Endothelial cell of umbilical vein (primary cell): ENCODE measurements at regions not wholly inside any gene's neighbourhood (a gene's known extent, or its start where the extent isn't known, plus 50 kb on each side); places are given as distances from the start of the nearest gene placed in this dataset.

Experiments
- BruUV-seq: library from RNA; stranded (reverse); fragments of 400-500 nt; replicated peaks from 2 replicates; lab custom pipeline; 2021; lab: Mats Ljungman, UMichigan
- CTCF ChIA-PET: fragments of 300-600, 350-600 bp; sonication (Branson Sonifier 250); formaldehyde crosslinking; loops from one replicate; lab custom pipeline; 2021; ENCODE audit warnings: antibody characterized with exemption, inconsistent platforms; lab: Charles Lee
- POLR2A ChIA-PET: fragments of 300-600, 350-600 bp; sonication (Branson Sonifier 250); formaldehyde crosslinking; loops from one replicate; lab custom pipeline; 2021; ENCODE audit warnings: antibody characterized with exemption, inconsistent platforms; lab: Charles Lee
- DNase-seq: peaks from one replicate; pipeline ENCODE4 v3.0.0-alpha.2; 2011; ENCODE audit warnings: low read depth, low spot score
- FAIRE-seq: peaks from 2 replicates; lab custom pipeline; 2011; peaks lifted over from hg19 to GRCh38; lab: Jason Lieb, UNC
- H2AFZ ChIP-seq: 2 replicates; pipeline ENCODE4 v1.6.0; 2012; ENCODE audit warnings: low read depth, low read length, control low read depth, inconsistent platforms
- H3K27ac ChIP-seq: 2 replicates; pipeline ENCODE4 v1.5.1; 2011; ENCODE audit warnings: low read depth, mild to moderate bottlenecking, control low read depth, low read length, moderate library complexity; ENCODE audit not compliant: insufficient read depth
- H3K27me3 ChIP-seq, 2 experiments: 2 replicates each; pipeline versions ENCODE4 v1.6.0 to v1.6.1; 2011; ENCODE audit warnings: low read length in 2 of 2, mixed read lengths in 1 of 2; ENCODE audit not compliant: control insufficient read depth in 2 of 2, insufficient read depth in 2 of 2
- H3K36me3 ChIP-seq, 2 experiments: 2 replicates in 1 of 2; 3 replicates in 1 of 2; pipeline ENCODE4 v1.5.1; 2011; ENCODE audit warnings: low read length in 2 of 2, mild to moderate bottlenecking in 1 of 2, moderate library complexity in 1 of 2; ENCODE audit not compliant: control insufficient read depth in 2 of 2, insufficient read depth in 2 of 2; ENCODE audit errors: extremely low read depth in 1 of 2
- H3K4me1 ChIP-seq: 3 replicates; pipeline ENCODE4 v1.5.1; 2011; ENCODE audit warnings: mild to moderate bottlenecking, low read length; ENCODE audit not compliant: control insufficient read depth, insufficient read depth; ENCODE audit errors: extremely low read depth
- H3K4me2 ChIP-seq: 2 replicates; pipeline ENCODE4 v1.6.1; 2011; ENCODE audit warnings: low read length, control low read depth, mixed read lengths; ENCODE audit not compliant: insufficient read depth
- H3K4me3 ChIP-seq, 3 experiments: fragments of 200-600 bp in 1 of 3; sonication (generic), shearing (Covaris generic) in 1 of 3; replicated peaks in 1 of 3; 2 replicates each; pipeline ENCODE4 v1.5.1; 2011 to 2016; ENCODE audit warnings: control low read depth in 3 of 3, low read length in 3 of 3, mild to moderate bottlenecking in 2 of 3, inconsistent platforms in 1 of 3, low read depth in 1 of 3, moderate library complexity in 1 of 3; ENCODE audit not compliant: insufficient read depth in 1 of 3
- H3K79me2 ChIP-seq: 2 replicates; pipeline ENCODE4 v1.6.0; 2012; ENCODE audit warnings: low read length, inconsistent platforms; ENCODE audit not compliant: control insufficient read depth, insufficient read depth
- H3K9ac ChIP-seq: replicated peaks from 2 replicates; pipeline ENCODE3; 2011; ENCODE audit warnings: low read length, control low read depth; ENCODE audit not compliant: insufficient read depth; ENCODE audit errors: extremely low read depth
- H3K9me1 ChIP-seq: replicated peaks from 3 replicates; pipeline ENCODE4 v1.6.0; 2011; ENCODE audit warnings: mild to moderate bottlenecking, low read length; ENCODE audit not compliant: control insufficient read depth, insufficient read depth; ENCODE audit errors: extremely low read depth
- H3K9me3 ChIP-seq: replicated peaks from 2 replicates; pipeline ENCODE4 v1.5.1; 2012; ENCODE audit warnings: low read length, inconsistent platforms; ENCODE audit not compliant: control insufficient read depth, insufficient read depth
- H4K20me1 ChIP-seq: replicated peaks from 2 replicates; pipeline ENCODE3; 2011; ENCODE audit warnings: mild to moderate bottlenecking, low read length; ENCODE audit not compliant: control insufficient read depth, insufficient read depth; ENCODE audit errors: extremely low read depth
- EZH2 ChIP-seq: IDR thresholded peaks from 2 replicates; pipeline ENCODE4 v1.6.1; 2012; ENCODE audit warnings: borderline replicate concordance, low read depth, mild to moderate bottlenecking, moderate library complexity, low read length, inconsistent platforms; ENCODE audit not compliant: severe bottlenecking
- FOS ChIP-seq: IDR thresholded peaks from 2 replicates; pipeline ENCODE4 v1.6.1; 2011; ENCODE audit warnings: mild to moderate bottlenecking, low read length, moderate library complexity, borderline replicate concordance; ENCODE audit not compliant: insufficient read depth
- GATA2 ChIP-seq: IDR thresholded peaks from 2 replicates; pipeline ENCODE4 v1.7.0; 2011; ENCODE audit warnings: low read depth, mild to moderate bottlenecking, moderate library complexity, mixed read lengths, low read length; ENCODE audit not compliant: insufficient read length, insufficient read depth
- JUN ChIP-seq: IDR thresholded peaks from 2 replicates; pipeline ENCODE4 v1.6.1; 2011; ENCODE audit warnings: borderline replicate concordance, low read depth; ENCODE audit not compliant: insufficient read length, insufficient read depth
- MYC ChIP-seq: IDR thresholded peaks from one replicate; pipeline ENCODE4 v1.6.1; 2011; ENCODE audit warnings: mild to moderate bottlenecking, low read depth, low read length
- POLR2A ChIP-seq: IDR thresholded peaks from 2 replicates; pipeline ENCODE4 v1.6.1; 2012; ENCODE audit warnings: low read depth, mild to moderate bottlenecking, control low read depth, low read length
- POLR2AphosphoS5 ChIP-seq: IDR thresholded peaks from 2 replicates; pipeline ENCODE4 v1.6.1; 2012; ENCODE audit warnings: low read depth, mild to moderate bottlenecking, control low read depth, low read length, moderate library complexity; ENCODE audit not compliant: insufficient read depth
- dilution Hi-C: fragments of 300-500 bp; cut with MboI; formaldehyde crosslinking; loops from one replicate; pipeline ENCODE4 v1.15.0; 2019; ENCODE audit warnings: low sequenced_read_pairs; ENCODE audit not compliant: extremely low pct_ligation_motif_present
- intact Hi-C: fragments of 100-400 bp; cut with micrococcal nuclease; formaldehyde crosslinking; loops from one replicate; pipeline ENCODE4 v1.10.0; 2022
- TF ChIP-seq, protein P1 (sequence below): IDR thresholded peaks from 2 replicates; pipeline ENCODE4 v1.6.1; 2011; ENCODE audit not compliant: insufficient read depth, insufficient read length
- TF ChIP-seq, protein P2 (sequence below), 2 donors: IDR thresholded peaks; 1 replicate in 1 of 2; 2 replicates in 1 of 2; pipeline ENCODE4 v1.5.1; 2011; ENCODE audit warnings: low read length in 2 of 2, mild to moderate bottlenecking in 2 of 2, moderate library complexity in 2 of 2, control low read depth in 1 of 2, inconsistent platforms in 1 of 2, low read depth in 1 of 2; ENCODE audit not compliant: insufficient read depth in 1 of 2; ENCODE audit errors: extremely low read depth in 1 of 2

DNA sequence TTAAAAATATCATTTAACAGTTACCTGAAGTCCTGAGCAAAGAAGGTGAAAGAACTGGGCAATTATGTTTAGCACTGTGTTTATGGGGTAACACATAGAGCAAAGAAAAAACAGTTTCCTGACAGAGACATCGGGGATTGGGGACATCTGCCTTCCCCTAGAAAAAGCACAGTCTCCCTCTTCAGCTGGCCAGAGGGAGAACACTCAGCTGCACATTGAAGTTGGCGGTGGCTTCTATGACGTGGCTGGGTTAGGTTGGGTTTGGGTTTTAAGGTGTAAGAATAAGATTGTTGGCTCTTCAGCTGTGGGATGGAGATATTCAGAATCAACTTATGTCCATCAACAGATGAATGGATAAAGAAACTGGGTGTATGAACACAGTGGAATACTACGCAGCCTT, 124.0 kb upstream of the DTNBP1 start:
- Histone ChIP-seq H3K4me3 (no peak overlapping the region), H3K36me3 (no peaks in the 10 kb centered on the region), H4K20me1 (no peaks in the 10 kb centered on the region), H3K9me3 (no peaks in the 10 kb centered on the region), H3K4me1 (no peaks in the 10 kb centered on the region), H2AFZ (no peak overlapping the region), H3K9me1 (no peaks in the 10 kb centered on the region), H3K27ac (no peak overlapping the region), H3K4me2 (no peak overlapping the region), H3K79me2 (no peaks in the 10 kb centered on the region), H3K9ac (no peak overlapping the region), H3K27me3 (no peaks in the 10 kb centered on the region)
- ChIA-PET CTCF (no interaction called here), POLR2A (no interaction called here)
- BruUV-seq, result no TSS peak
- TF ChIP-seq GATA2 (no peak), JUN (no peak)
- intact Hi-C loops (no loop called here), dilution Hi-C loops (no loop called here)
- no peak for DNase-seq
- FAIRE-seq, result no peak

DNA sequence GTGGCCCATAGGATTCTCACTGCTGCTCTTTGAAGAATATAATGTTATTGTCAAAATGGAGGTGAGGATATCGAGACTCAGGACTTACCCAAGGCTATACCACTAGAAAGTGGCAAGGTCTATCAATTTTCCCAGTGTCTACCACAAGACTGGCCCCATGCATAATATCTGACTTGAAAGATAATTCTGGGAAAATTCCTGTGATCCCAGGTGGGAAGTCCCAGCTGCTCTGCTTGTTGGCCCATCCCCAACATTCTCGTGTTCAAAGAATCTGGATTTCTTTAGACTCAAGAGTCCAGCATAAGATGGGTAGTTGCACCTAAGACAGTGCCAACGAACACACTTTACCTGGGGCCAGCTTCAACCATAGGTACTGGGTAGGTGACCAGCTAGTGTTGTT, 120.7 kb upstream of the DTNBP1 start:
- H3K4me1 ChIP-seq, result no peaks in the 10 kb centered on the region
- no peak overlapping the region for H3K9ac ChIP-seq
- H3K4me2 ChIP-seq, result no peak overlapping the region
- no peaks in the 10 kb centered on the region for H4K20me1 ChIP-seq
- H3K27ac ChIP-seq, result no peak overlapping the region
- H2AFZ ChIP-seq, result no peak overlapping the region
- intact Hi-C loops (no loop called here), dilution Hi-C loops (no loop called here)
- CTCF ChIA-PET, result no interaction called here
- H3K9me3 ChIP-seq, result no peaks in the 10 kb centered on the region
- TF ChIP-seq POLR2AphosphoS5 (no peak), FOS (no peak), JUN (no peak), GATA2 (no peak), MYC (no peak), POLR2A (no peak), EZH2 (no peak)
- TF ChIP-seq, protein P1, sequence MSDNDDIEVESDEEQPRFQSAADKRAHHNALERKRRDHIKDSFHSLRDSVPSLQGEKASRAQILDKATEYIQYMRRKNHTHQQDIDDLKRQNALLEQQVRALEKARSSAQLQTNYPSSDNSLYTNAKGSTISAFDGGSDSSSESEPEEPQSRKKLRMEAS, result no peak
- TF ChIP-seq, protein P2, sequence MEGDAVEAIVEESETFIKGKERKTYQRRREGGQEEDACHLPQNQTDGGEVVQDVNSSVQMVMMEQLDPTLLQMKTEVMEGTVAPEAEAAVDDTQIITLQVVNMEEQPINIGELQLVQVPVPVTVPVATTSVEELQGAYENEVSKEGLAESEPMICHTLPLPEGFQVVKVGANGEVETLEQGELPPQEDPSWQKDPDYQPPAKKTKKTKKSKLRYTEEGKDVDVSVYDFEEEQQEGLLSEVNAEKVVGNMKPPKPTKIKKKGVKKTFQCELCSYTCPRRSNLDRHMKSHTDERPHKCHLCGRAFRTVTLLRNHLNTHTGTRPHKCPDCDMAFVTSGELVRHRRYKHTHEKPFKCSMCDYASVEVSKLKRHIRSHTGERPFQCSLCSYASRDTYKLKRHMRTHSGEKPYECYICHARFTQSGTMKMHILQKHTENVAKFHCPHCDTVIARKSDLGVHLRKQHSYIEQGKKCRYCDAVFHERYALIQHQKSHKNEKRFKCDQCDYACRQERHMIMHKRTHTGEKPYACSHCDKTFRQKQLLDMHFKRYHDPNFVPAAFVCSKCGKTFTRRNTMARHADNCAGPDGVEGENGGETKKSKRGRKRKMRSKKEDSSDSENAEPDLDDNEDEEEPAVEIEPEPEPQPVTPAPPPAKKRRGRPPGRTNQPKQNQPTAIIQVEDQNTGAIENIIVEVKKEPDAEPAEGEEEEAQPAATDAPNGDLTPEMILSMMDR (IDR thresholded peaks at IDR 0.05; ENCODE audit: extremely low read depth in 1 of 2, insufficient read depth in 1 of 2, low read depth in 1 of 2, low read length in 2 of 2), result no peak
- H3K79me2 ChIP-seq, result no peaks in the 10 kb centered on the region
- POLR2A ChIA-PET, result no interaction called here
- DNase-seq (no peak), FAIRE-seq (no peak)
- H3K36me3 ChIP-seq, result no peaks in the 10 kb centered on the region
- BruUV-seq, result no TSS peak
- H3K4me3 ChIP-seq, result no peak overlapping the region
- no peaks in the 10 kb centered on the region for H3K27me3 ChIP-seq
- H3K9me1 ChIP-seq, result no peaks in the 10 kb centered on the region
